A549 (cell line): ENCODE measurements at regions not wholly inside any gene's neighbourhood (a gene's known extent, or its start where the extent isn't known, plus 50 kb on each side); places are given as distances from the start of the nearest gene placed in this dataset.

ENCODE experiments used
- CTCF ChIP-seq: fragments of >200 bp; sonication (Bioruptor Twin); formaldehyde crosslinking; IDR thresholded peaks from 3 replicates; pipeline ENCODE4 v1.5.1; 2016
- E2F6 ChIP-seq: IDR thresholded peaks from 2 replicates; pipeline ENCODE4 v1.6.1; 2012; ENCODE audit warnings: low read depth, borderline replicate concordance
- ESRRA ChIP-seq: fragments of 150-350 bp; IDR thresholded peaks from 2 replicates; pipeline ENCODE4 v1.6.1; 2014; ENCODE audit warnings: mild to moderate bottlenecking, low read length, borderline replicate concordance
- HOXB13 ChIP-seq: fragments of 250-450 bp; sonication (Bioruptor Pico); IDR thresholded peaks from 2 replicates; pipeline ENCODE4 v1.5.0; 2020; ENCODE audit warnings: low read depth, mild to moderate bottlenecking, moderate library complexity
- POLR2A ChIP-seq: IDR thresholded peaks from 2 replicates; pipeline ENCODE4 v1.6.1; 2012; ENCODE audit warnings: mild to moderate bottlenecking, low read length

DNA sequence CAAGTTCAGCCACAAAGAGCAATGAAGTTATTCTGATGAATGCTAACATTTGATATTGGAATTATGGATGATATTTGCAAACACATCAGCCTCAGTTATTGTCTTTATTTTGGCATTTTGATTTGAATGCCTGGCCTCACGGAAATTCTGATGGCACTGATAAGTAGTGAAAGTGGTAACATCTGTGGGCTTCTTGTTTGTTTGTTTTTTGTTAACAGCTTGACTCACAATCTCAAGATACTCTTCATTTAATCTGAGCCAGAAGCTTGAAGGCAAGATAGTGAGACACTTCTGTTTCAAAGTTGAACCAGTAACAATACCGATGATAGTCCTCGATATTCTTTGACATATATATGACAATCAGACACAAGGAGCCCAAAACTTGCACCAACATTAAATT is 182.9 kb upstream of the NFIA start:
- TF ChIP-seq CTCF (no peak), E2F6 (no peak), POLR2A (no peak), ESRRA (no peak), HOXB13 (no peak)
